Keratinocyte (primary cell): ENCODE measurements at regions not wholly inside any gene's neighbourhood (a gene's known extent, or its start where the extent isn't known, plus 50 kb on each side); places are given as distances from the start of the nearest gene placed in this dataset.

Source experiments
- CTCF ChIP-seq, 3 experiments: IDR thresholded peaks in 1 of 3; conservative IDR thresholded peaks in 1 of 3; optimal IDR thresholded peaks in 1 of 3; 2 replicates in 2 of 3; 3 replicates in 1 of 3; pipeline versions ENCODE3 to v1.5.1; 2011; ENCODE audit warnings: low read length in 3 of 3, mild to moderate bottlenecking in 3 of 3, moderate library complexity in 2 of 3, control low read depth in 1 of 3, inconsistent platforms in 1 of 3; ENCODE audit not compliant: insufficient read depth in 2 of 3; ENCODE audit errors: extremely low read depth in 1 of 3
- EZH2 ChIP-seq: IDR thresholded peaks from one replicate; pipeline ENCODE4 v1.6.1; 2012; ENCODE audit warnings: inconsistent platforms, mild to moderate bottlenecking, low read length, moderate library complexity

- no peak for TF ChIP-seq CTCF (optimal IDR thresholded peaks at IDR 0.05 in 1 of 3, IDR thresholded peaks at IDR 0.05 in 1 of 3, conservative IDR thresholded peaks at IDR 0.05 in 1 of 3; ENCODE audit: extremely low read depth in 1 of 3, insufficient read depth in 2 of 3, low read length in 3 of 3)
- TF ChIP-seq EZH2 = no peak
Observed at GRCh38 chr3:21159543-21159906, 591.5 kb downstream of the ZNF385D start.
